ENCODE measurements at regions not wholly inside any gene's neighbourhood (a gene's known extent, or its start where the extent isn't known, plus 50 kb on each side); places are given as distances from the start of the nearest gene placed in this dataset.
"Not testable (repeated sequence)": the region's sequence is repeated elsewhere in the genome, so short reads cannot be mapped to it uniquely, and the experiment has no call there.

GRCh38 chr11:87870086-87870485, 305.2 kb downstream of the RAB38 start:
- DNase-seq (ENCODE audit: low read depth): no peak

GRCh38 chr11:87866951-87867350, 308.3 kb downstream of the RAB38 start:
- DNase-seq (ENCODE audit: low read depth): no peak

GRCh38 chr11:87861030-87861429, 314.2 kb downstream of the RAB38 start:
- no peak for DNase-seq (ENCODE audit: low read depth)

- DNase-seq (ENCODE audit: low read depth): no peak
Observed at GRCh38 chr11:87859636-87860035, 315.6 kb downstream of the RAB38 start.

GRCh38 chr11:87851827-87852226, 323.4 kb downstream of the RAB38 start:
- DNase-seq (ENCODE audit: low read depth): no peak

GRCh38 chr11:87851234-87851633, 324.0 kb downstream of the RAB38 start:
- no peak for DNase-seq (ENCODE audit: low read depth)

GRCh38 chr11:87849216-87849615, 326.0 kb downstream of the RAB38 start:
- DNase-seq (ENCODE audit: low read depth): no peak

GRCh38 chr11:87840786-87841185, 334.5 kb downstream of the RAB38 start:
- DNase-seq (ENCODE audit: low read depth): no peak

GRCh38 chr11:87832211-87832610, 343.0 kb downstream of the RAB38 start:
- DNase-seq (ENCODE audit: low read depth): no peak

- DNase-seq (ENCODE audit: low read depth): no peak
Observed at GRCh38 chr11:87820011-87820410, 355.2 kb downstream of the RAB38 start.

- DNase-seq (ENCODE audit: low read depth): peak; percentile 6
Observed at GRCh38 chr11:87819151-87819550, 356.1 kb downstream of the RAB38 start.

- DNase-seq (ENCODE audit: low read depth): no peak
Observed at GRCh38 chr11:87812571-87813365, 362.5 kb downstream of the RAB38 start.

- DNase-seq (ENCODE audit: low read depth): no peak
Observed at GRCh38 chr11:87810486-87810885, 364.8 kb downstream of the RAB38 start.

- DNase-seq (ENCODE audit: low read depth): no peak
Observed at GRCh38 chr11:87809256-87809655, 366.0 kb downstream of the RAB38 start.

GRCh38 chr11:87804176-87804575, 371.1 kb downstream of the RAB38 start:
- DNase-seq (ENCODE audit: low read depth): no peak

- no peak for DNase-seq (ENCODE audit: low read depth)
Observed at GRCh38 chr11:87803748-87804147, 371.5 kb downstream of the RAB38 start.

GRCh38 chr11:87784862-87785261, 390.4 kb downstream of the RAB38 start:
- DNase-seq (ENCODE audit: low read depth): not testable (repeated sequence)

GRCh38 chr11:87780068-87780413, 395.2 kb downstream of the RAB38 start:
- no peak for DNase-seq (ENCODE audit: low read depth)

- no peak for DNase-seq (ENCODE audit: low read depth)
Observed at GRCh38 chr11:87779276-87780067, 395.8 kb downstream of the RAB38 start.

GRCh38 chr11:87778357-87778756, 396.9 kb downstream of the RAB38 start:
- no peak for DNase-seq (ENCODE audit: low read depth)

- DNase-seq (ENCODE audit: low read depth): no peak
Observed at GRCh38 chr11:87775036-87775435, 400.2 kb downstream of the RAB38 start.

GRCh38 chr11:87769661-87770060, 405.6 kb downstream of the RAB38 start:
- DNase-seq (ENCODE audit: low read depth): no peak

- no peak for DNase-seq (ENCODE audit: low read depth)
Observed at GRCh38 chr11:87767615-87768014, 407.6 kb downstream of the RAB38 start.

Measured in GM04504 (cell line).